SU-DHL-6 (cell line): ENCODE measurements at regions not wholly inside any gene's neighbourhood (a gene's known extent, or its start where the extent isn't known, plus 50 kb on each side); places are given as distances from the start of the nearest gene placed in this dataset.

Experiments
- H2AFZ ChIP-seq: fragments of 200-600 bp; sonication (generic); 2 replicates; pipeline ENCODE4 v1.6.1; 2014; ENCODE audit warnings: low read depth, mild to moderate bottlenecking, moderate library complexity, mixed read lengths, antibody characterized with exemption, low read length; ENCODE audit not compliant: severe bottlenecking
- H3F3A ChIP-seq: fragments of 200-600 bp; shearing (Covaris generic); 2 replicates; pipeline ENCODE4 v1.6.0; 2016; ENCODE audit warnings: antibody characterized with exemption, mild to moderate bottlenecking; ENCODE audit not compliant: insufficient read depth
- H3K27ac ChIP-seq: fragments of 200-600 bp; sonication (generic); 2 replicates; pipeline ENCODE4 v1.5.1; 2016; ENCODE audit warnings: low read depth, mild to moderate bottlenecking, low read length, moderate library complexity, mixed read lengths
- H3K27me3 ChIP-seq: fragments of 200-600 bp; sonication (generic), shearing (Covaris generic); 2 replicates; pipeline ENCODE4 v1.6.0; 2014; ENCODE audit warnings: mild to moderate bottlenecking, low read length
- H3K36me3 ChIP-seq: fragments of 200-600 bp; sonication (generic); 2 replicates; pipeline ENCODE4 v1.6.1; 2014; ENCODE audit warnings: mild to moderate bottlenecking, low read length, mixed read lengths
- H3K4me2 ChIP-seq: fragments of 300-600, 200-600 bp; shearing (Covaris generic), sonication (generic); 2 replicates; pipeline ENCODE4 v1.6.0; 2014; ENCODE audit warnings: low read length, low read depth, mild to moderate bottlenecking; ENCODE audit not compliant: poor library complexity, severe bottlenecking
- H3K4me3 ChIP-seq: fragments of 200-600 bp; sonication (generic); 2 replicates; pipeline ENCODE4 v1.5.1; 2014; ENCODE audit warnings: antibody characterized with exemption, low read length, mild to moderate bottlenecking, mixed read lengths; ENCODE audit not compliant: insufficient read depth, poor library complexity, severe bottlenecking
- H3K79me2 ChIP-seq: fragments of 200-600 bp; sonication (generic); 2 replicates; pipeline ENCODE4 v1.6.1; 2014; ENCODE audit warnings: mild to moderate bottlenecking, low read length, moderate library complexity; ENCODE audit not compliant: insufficient read depth
- H3K9ac ChIP-seq: fragments of 200-600 bp; sonication (generic); 2 replicates; pipeline ENCODE4 v1.7.0; 2014; ENCODE audit warnings: mild to moderate bottlenecking, low read length
- H3K9me2 ChIP-seq: fragments of 200-600 bp; sonication (generic); replicated peaks from 2 replicates; pipeline ENCODE4 v1.6.1; 2014; ENCODE audit warnings: low read length; ENCODE audit not compliant: insufficient read depth
- H3K9me3 ChIP-seq: fragments of 200-600 bp; sonication (generic); 2 replicates; pipeline ENCODE4 v1.6.1; 2014; ENCODE audit warnings: low read length, mixed read lengths; ENCODE audit not compliant: insufficient read depth
- H4K20me1 ChIP-seq: fragments of 200-600 bp; sonication (generic); 2 replicates; pipeline ENCODE4 v1.6.1; 2014; ENCODE audit warnings: low read depth, mild to moderate bottlenecking, antibody characterized with exemption, low read length, moderate library complexity, mixed read lengths
- EZH2phosphoT487 ChIP-seq: fragments of 200-600 bp; sonication (generic), shearing (Covaris generic); conservative IDR thresholded peaks from 2 replicates; pipeline ENCODE4 v1.6.1; 2018; ENCODE audit warnings: mild to moderate bottlenecking, antibody characterized with exemption, low read length, moderate library complexity, mixed read lengths
- TF ChIP-seq, protein P1 (sequence below): fragments of 200-600 bp; sonication (generic); IDR thresholded peaks from one replicate; pipeline ENCODE4 v1.5.1; 2017; ENCODE audit warnings: antibody characterized with exemption, mild to moderate bottlenecking, low read length, moderate library complexity; ENCODE audit not compliant: insufficient read depth, poor library complexity, severe bottlenecking

- Histone ChIP-seq H2AFZ (no peak overlapping the region), H3K36me3 (no peaks in the 10 kb centered on the region), H3K27me3 (no peaks in the 10 kb centered on the region), H3K9me3 (no peaks in the 10 kb centered on the region), H3K9me2 (0 out of 2 replicates have a peak, but pooled peaks cover 3% of the 10 kb centered on the region), H3K4me3 (no peak overlapping the region), H3F3A (no peaks in the 10 kb centered on the region), H4K20me1 (no peaks in the 10 kb centered on the region), H3K9ac (no peak overlapping the region), H3K27ac (no peak overlapping the region), H3K4me2 (no peak overlapping the region), H3K79me2 (no peaks in the 10 kb centered on the region)
- TF ChIP-seq EZH2phosphoT487, result no peak
- TF ChIP-seq, protein P1, sequence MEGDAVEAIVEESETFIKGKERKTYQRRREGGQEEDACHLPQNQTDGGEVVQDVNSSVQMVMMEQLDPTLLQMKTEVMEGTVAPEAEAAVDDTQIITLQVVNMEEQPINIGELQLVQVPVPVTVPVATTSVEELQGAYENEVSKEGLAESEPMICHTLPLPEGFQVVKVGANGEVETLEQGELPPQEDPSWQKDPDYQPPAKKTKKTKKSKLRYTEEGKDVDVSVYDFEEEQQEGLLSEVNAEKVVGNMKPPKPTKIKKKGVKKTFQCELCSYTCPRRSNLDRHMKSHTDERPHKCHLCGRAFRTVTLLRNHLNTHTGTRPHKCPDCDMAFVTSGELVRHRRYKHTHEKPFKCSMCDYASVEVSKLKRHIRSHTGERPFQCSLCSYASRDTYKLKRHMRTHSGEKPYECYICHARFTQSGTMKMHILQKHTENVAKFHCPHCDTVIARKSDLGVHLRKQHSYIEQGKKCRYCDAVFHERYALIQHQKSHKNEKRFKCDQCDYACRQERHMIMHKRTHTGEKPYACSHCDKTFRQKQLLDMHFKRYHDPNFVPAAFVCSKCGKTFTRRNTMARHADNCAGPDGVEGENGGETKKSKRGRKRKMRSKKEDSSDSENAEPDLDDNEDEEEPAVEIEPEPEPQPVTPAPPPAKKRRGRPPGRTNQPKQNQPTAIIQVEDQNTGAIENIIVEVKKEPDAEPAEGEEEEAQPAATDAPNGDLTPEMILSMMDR, result no peak
Measured at GRCh38 chr1:56389813-56390212, 189.6 kb downstream of the PLPP3 start.

DNA sequence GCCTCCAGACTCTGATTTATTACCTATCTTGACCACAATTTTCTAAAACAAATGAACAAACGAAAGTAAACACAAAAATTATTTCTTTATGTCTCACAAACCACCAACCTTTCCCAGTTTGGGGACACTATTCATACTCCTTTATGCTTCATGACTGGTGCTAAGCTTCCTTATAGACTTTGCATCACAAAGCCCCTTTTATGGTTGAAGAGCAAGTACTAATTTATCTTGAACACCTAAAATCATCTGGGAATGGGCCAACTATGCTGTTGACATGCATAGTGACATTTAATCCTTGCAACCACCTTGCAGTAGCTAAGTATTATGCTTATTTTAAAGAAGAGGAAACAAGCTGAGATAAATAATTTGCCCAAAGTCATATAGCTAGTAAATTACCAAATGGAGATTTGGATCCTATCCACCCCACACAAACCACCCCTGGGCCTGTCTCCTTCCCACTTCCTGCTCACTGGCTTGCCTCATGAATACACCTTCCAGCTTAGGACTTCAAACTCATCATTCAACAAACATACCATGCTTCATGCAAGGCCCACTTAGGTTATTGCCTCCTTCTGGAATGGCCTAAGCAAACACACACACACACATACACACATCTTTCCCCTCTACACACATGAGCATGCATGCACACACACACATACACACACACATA lies 192.2 kb downstream of the PLPP3 start:
- H3K9me2 ChIP-seq, result no peaks in the 10 kb centered on the region
- H3K27ac ChIP-seq, result no peak overlapping the region
- TF ChIP-seq, protein P1, result no peak
- TF ChIP-seq EZH2phosphoT487, result no peak
- no peaks in the 10 kb centered on the region for H3K9me3 ChIP-seq
- no peak overlapping the region for H2AFZ ChIP-seq
- no peaks in the 10 kb centered on the region for H3K79me2 ChIP-seq
- no peaks in the 10 kb centered on the region for H4K20me1 ChIP-seq
- no peak overlapping the region for H3K4me2 ChIP-seq
- no peaks in the 10 kb centered on the region for H3K36me3 ChIP-seq
- H3F3A ChIP-seq, result no peaks in the 10 kb centered on the region
- H3K27me3 ChIP-seq, result no peaks in the 10 kb centered on the region
- no peak overlapping the region for H3K4me3 ChIP-seq
- H3K9ac ChIP-seq, result no peak overlapping the region

GRCh38 chr1:56385314-56385713 lies 194.0 kb downstream of the PLPP3 start:
- Histone ChIP-seq H4K20me1 (no peaks in the 10 kb centered on the region), H3K36me3 (no peaks in the 10 kb centered on the region), H3K4me3 (no peak overlapping the region), H3K9ac (no peak overlapping the region), H3K9me2 (no peaks in the 10 kb centered on the region), H2AFZ (no peak overlapping the region), H3K27me3 (no peaks in the 10 kb centered on the region), H3K27ac (no peak overlapping the region), H3K79me2 (no peaks in the 10 kb centered on the region), H3K4me2 (no peak overlapping the region), H3F3A (no peaks in the 10 kb centered on the region), H3K9me3 (no peaks in the 10 kb centered on the region)
- no peak for TF ChIP-seq EZH2phosphoT487

GRCh38 chr1:56382929-56383328 lies 196.4 kb downstream of the PLPP3 start:
- no peaks in the 10 kb centered on the region for H3K36me3 ChIP-seq
- no peaks in the 10 kb centered on the region for H3K79me2 ChIP-seq
- no peaks in the 10 kb centered on the region for H3K9me3 ChIP-seq
- no peak overlapping the region for H3K27ac ChIP-seq
- no peak overlapping the region for H3K4me2 ChIP-seq
- no peak overlapping the region for H2AFZ ChIP-seq
- H3K9me2 ChIP-seq, result no peaks in the 10 kb centered on the region
- H3K27me3 ChIP-seq, result no peaks in the 10 kb centered on the region
- no peak overlapping the region for H3K4me3 ChIP-seq
- H3K9ac ChIP-seq, result no peak overlapping the region
- H3F3A ChIP-seq, result no peaks in the 10 kb centered on the region
- H4K20me1 ChIP-seq, result no peaks in the 10 kb centered on the region
- TF ChIP-seq, protein P1, result no peak
- TF ChIP-seq EZH2phosphoT487, result no peak
